ENCODE measurements at regions not wholly inside any gene's neighbourhood (a gene's known extent, or its start where the extent isn't known, plus 50 kb on each side); places are given as distances from the start of the nearest gene placed in this dataset.

DNA sequence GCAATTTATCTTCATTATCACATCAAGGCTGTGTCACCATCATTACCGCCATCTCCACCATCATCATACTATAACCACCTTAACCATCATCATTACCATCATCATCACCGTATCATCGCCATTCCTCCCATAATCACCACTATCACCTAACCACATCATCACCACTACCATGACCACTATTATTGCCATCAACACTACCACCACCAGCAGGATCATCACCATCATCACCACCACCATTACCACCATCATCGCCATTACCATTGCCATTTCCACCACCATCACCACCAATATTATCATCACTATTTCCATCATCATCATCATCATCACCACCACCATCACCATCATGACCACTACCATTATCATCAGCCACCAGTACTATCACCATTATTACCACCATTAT, 314.4 kb downstream of the CYP26B1 start:
- no peak for DNase-seq

DNA sequence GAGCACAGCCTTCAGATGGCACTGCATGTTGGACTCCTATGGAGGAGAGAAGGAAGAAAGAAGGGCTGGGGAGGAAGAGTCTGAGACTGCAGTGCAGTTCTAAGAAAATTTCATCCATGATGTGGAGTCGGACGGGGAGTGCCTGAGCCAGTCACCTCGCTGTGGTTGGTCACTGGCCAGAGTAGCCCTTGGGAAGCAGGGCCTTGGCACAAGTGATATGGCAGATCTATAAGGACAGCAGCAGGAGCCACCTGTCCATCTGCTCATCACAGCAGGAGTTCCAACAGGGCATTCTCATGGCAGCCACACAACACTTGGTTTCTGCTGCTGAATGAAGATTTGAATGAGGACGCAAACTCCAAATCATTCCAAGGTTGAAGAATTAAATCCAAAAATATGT, 314.8 kb downstream of the CYP26B1 start:
- DNase-seq, result peak; percentile 32

- DNase-seq, result peak; percentile 29
Measured at GRCh38 chr2:71832388-71832787, 315.3 kb downstream of the CYP26B1 start.

- DNase-seq, result peak; percentile 87
Measured at GRCh38 chr2:71831193-71831577, 316.5 kb downstream of the CYP26B1 start.

GRCh38 chr2:71830497-71831192, 317.0 kb downstream of the CYP26B1 start:
- DNase-seq, result no peak

DNA sequence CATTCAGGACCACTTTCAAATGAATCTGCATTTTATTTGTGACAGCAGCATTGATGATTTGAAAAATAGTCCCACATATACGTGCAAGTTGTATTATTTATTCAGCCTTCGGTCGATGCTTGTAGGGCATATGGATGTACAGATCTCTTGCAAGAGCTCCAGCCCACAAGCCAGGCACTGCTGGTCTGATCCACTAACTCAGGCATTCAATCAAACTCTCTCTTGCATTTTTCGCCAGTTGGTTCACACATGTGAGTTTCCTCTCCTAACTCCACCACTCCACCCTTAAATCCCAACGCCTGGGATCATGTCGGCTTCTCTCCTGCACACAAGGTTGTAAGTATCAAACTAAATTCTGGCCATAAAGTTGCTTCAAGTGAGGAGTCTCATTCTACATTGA, 318.7 kb downstream of the CYP26B1 start:
- DNase-seq, result no peak

DNA sequence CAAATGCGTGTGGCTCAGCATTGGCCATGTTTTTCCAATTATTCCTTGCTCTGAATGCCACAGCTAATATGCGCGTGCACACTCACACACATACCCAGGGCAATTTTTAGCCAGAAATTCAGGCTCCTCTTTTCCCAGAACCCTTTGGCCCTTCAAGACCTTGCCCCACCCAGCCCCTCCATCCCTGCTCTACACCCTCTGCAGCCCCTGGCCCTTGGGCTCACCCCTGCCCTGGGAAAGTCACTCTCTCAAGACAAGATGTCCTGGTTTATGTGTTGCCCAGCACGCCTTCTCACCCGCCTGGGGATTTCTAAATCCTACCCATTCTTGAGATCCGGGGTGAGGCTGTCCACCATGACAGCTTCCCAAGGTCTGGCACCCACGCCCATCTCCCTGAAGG, 319.7 kb downstream of the CYP26B1 start:
- DNase-seq, result no peak

DNA sequence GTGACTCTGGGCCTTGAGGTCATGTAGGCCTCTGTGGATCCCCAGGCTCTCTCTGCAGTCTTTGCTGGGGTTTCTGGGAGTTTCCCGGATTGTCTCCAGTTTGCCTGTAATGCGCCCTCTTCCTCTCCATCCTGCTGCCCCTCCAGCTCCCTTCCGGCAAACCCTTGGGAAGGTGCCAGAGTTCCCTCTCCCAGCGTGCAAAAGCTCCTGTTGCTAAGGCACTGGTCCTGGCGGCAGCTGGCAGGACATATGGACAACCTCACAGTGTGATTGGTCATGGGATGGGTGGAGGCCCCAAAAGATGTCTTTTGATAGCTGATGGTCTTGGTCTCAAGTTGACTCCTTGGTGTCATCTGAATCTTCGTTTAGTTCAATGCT, 320.1 kb downstream of the CYP26B1 start:
- peak; percentile 40 for DNase-seq

GRCh38 chr2:71826826-71827523, 320.7 kb downstream of the CYP26B1 start:
- DNase-seq, result no peak

- no peak for DNase-seq
Measured at GRCh38 chr2:71826299-71826698, 321.4 kb downstream of the CYP26B1 start.

DNA sequence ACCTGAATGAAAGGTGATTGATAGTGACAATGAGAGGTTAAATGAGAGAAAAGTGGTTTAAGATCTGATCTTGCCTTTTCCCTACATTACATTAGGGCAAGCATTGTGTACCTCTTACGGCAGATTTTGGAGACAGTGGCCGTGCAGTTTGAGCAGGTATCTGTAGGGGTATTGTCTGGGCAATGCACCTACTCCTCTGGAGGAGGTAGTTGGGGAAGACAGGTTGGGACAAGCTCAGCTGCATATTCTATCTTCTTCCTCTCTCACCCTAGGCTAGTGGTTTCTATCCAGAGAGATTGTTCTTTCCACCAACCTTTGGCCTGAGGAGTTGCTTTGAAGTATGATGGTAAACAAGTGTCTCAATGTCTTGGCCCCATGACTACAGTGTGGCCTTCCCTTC, 323.2 kb downstream of the CYP26B1 start:
- no peak for DNase-seq

GRCh38 chr2:71823526-71823925, 324.1 kb downstream of the CYP26B1 start:
- DNase-seq, result no peak

- DNase-seq, result no peak
Measured at GRCh38 chr2:71822463-71822862, 325.2 kb downstream of the CYP26B1 start.

GRCh38 chr2:71821856-71822255, 325.8 kb downstream of the CYP26B1 start:
- DNase-seq, result no peak

DNA sequence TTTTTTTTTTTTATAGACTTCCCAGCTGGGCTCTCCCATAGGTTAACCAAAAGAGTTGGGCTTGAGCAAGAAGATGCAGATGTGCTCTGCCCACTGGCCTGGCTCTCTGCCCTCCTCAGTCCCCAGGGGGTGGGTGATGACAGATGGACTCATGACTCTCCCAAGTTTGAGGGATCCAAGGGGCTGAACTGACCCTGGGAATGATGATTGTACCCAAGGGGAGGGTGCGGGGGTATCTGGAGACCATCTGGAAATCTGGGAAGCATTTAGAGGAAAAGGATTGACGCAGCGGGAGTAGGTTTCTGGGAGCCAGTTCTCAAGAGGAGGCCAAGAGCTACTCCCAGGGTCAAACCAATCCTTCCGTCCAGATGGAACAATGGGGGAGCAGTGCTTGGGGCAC, 330.8 kb downstream of the CYP26B1 start:
- no peak for DNase-seq

GRCh38 chr2:71815701-71816474, 331.8 kb downstream of the CYP26B1 start:
- no peak for DNase-seq

- no peak for DNase-seq
Measured at GRCh38 chr2:71814885-71815284, 332.8 kb downstream of the CYP26B1 start.

DNA sequence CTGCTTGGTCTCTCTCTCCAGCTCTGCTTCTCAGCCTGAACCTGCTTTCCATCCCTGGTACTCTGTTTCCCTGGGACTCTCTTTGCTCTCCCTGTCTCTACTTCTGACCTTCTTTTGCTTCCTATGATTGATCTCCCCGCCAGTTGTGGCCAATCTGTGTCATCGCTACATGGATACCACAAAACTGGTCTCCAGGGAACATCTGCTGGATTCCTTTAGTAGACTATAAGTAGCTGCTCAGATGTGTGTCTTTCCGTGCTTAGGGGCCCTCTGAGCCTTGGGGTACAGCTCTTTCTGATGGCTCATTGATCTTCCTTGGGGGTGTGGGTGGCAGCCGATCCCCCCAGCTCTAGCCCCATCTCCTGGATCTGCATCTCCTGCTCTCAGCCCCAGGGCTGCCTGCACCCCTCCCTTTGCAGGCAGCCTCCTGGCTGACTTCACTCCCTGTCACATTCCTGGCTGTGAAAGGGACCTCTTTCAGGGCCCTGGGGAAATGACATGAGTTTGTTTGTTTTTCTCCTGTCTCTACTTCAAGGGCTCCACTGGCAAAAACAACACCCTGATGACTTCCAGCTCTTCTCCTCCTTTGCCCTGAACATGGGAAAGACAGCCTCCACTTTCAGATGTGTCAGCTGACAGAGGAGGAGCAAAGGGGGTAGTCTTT, 333.7 kb downstream of the CYP26B1 start:
- peak; percentile 58 for DNase-seq

GRCh38 chr2:71813315-71813714, 334.3 kb downstream of the CYP26B1 start:
- peak; percentile 25 for DNase-seq

DNA sequence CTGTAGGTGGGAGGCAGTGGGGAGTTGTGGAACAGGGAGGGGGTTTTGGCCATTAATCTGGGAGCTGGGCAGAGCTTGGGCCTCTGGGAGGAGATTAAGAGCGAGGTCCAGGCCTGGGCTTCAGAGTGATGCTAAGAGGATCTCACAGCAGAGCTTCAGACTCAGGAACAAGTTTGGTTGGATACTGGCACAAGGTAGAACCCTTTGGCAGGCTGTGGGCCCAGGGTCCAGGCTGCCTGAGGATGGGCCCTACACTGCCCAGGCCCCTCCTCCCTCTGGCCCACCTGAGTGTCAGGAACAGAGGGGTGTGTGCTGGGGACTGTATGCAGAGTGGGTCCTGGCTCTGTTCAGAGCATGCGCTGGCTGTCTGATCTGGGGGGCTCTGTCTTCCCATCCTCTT, 334.9 kb downstream of the CYP26B1 start:
- peak; percentile 26 for DNase-seq

DNA sequence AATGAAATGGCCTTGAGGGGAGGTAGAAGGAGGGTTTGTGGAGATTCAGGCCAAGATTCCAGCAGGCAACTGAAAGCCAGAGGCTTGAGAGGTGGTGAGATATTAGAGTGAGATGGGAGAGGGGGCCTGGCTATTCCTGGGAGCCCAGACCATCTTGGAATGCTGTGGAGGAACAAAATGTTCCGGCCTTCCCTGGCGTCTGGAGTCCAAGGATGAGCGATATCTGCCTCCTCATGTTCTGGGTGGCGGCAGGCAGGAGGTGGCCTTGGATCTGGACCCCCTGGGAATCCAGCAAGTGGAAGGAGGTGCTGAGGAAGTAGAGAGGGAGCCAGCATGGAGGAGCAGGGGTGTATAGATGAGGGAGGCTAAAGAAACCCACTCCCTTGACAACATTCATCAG, 335.9 kb downstream of the CYP26B1 start:
- DNase-seq, result peak; percentile 23

DNA sequence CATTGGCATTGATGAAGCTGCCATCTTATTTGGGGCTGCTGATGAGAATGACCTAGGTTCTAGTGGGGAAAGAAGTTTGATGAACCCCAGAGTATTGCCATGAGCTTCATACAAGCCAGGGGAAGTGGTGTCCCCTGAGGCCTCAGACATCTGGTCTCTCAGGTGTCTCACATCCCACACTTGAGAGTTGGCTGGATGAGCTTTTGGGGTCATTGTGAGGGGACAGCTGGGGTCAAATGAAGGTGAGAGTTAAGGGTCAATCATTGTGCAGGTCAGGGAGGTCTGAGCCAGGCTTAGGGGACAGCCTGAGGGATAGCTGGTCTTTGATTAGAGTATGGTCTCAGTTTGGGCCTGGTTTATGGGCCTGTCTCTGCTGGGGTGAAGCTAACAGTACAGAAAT, 336.5 kb downstream of the CYP26B1 start:
- DNase-seq, result peak; percentile 26

All from islet precursor cell (in vitro differentiated cells).